Epithelial cell of prostate (primary cell): ENCODE measurements at regions not wholly inside any gene's neighbourhood (a gene's known extent, or its start where the extent isn't known, plus 50 kb on each side); places are given as distances from the start of the nearest gene placed in this dataset.
"Not testable (repeated sequence)": the region's sequence is repeated elsewhere in the genome, so short reads cannot be mapped to it uniquely, and the experiment has no call there.

Experiments
- DNase-seq: peaks from one replicate; pipeline ENCODE4 v3.0.0-alpha.2; 2011; ENCODE audit warnings: low read depth, low spot score
- H3K27ac ChIP-seq: fragments of 450-650 bp; 2 replicates; pipeline ENCODE4 v1.5.1; 2017; ENCODE audit warnings: mild to moderate bottlenecking

DNA sequence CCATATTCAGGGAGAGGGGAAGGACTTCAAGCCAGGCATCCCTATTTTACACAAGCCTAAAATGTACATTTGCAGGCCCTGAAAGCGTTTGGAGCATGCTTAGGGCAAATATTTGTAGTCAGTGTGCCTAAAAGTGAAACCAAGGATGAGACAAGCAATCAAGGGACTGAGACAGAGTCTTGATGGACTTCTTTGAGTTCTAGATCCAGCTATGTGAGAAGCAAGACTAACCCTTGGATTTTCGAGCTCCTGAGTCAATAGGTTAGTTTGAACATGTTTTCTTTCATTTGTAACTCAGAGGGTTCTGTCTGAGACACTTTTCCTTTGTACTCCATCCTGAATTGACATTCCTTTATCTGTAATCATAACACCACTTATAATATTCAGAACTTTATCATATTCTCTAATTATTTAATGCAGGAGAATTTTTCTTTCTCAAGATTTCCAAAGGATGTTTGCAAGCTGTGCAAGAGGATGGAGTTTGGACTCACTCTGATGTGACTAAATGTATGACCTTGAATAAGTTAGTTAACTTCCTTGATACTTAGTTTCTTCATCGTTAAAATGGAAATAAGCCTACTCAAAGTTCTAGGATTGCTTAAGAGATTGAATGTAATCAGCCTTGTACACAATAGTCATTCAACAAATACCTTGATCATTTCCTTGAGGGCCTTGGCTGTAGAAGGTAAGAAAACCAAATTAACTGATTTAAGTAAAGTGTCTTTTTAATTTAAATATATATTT lies 1237.8 kb upstream of the ZEB2 start:
- H3K27ac ChIP-seq: peak overlapping the region; percentile 37
- DNase-seq: no peak

DNA sequence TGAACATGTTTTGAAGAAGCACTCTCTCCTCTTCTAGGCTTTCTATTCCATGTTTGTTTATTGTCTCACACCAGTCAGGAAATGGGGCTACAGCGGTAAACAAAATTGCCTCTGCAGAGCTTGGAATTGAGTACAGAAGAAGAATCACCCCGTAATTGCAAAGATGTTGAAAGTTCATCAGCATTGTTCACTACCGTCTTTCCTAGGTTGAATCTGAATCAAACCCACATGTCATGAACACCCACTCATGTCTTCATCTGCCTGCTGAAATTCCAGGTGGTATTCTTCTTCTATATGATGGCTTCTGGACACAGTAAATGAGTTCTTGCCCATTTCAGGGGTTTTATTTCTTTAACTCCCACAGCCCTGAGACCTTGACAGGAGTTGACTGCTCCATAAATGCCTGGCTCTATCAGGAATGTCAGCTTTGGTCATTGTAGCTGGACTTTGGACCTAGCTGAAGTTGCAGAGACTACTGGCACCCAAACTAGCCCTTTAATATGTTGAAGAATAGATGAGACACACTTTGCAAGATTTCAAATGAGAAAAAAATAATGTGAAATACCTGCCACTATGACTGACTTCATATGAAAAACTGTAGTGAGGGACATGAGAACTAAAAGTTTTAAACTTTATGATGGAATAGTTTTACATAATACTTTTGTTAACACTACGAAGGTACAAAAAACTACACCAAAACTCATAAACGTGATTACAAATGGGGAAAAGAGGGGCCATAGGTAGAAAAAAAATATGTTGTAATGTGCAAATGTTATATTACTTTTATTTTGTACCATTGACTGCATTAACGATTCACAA lies 1235.3 kb upstream of the ZEB2 start:
- no peak for DNase-seq
- no peak overlapping the region for H3K27ac ChIP-seq

DNA sequence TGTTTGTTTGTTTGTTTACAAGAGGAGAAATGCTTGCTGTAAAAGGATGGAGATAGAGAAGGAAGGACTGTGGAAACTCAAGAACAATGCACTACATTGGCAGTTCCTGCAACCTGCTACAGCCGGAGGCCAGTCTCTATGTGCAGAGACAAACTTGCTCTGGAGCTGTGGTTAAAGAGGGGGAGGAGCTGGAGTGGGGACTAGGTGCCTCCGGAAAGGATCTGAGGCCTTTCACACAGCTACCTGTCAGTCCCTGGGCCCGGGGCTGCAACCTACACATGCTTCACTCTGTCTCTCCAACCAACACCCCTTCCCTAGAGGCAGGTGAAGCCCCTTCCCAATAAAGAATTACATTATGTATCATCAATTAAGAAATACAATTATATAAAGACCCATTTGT lies 1234.0 kb upstream of the ZEB2 start:
- no peak overlapping the region for H3K27ac ChIP-seq
- DNase-seq: no peak

DNA sequence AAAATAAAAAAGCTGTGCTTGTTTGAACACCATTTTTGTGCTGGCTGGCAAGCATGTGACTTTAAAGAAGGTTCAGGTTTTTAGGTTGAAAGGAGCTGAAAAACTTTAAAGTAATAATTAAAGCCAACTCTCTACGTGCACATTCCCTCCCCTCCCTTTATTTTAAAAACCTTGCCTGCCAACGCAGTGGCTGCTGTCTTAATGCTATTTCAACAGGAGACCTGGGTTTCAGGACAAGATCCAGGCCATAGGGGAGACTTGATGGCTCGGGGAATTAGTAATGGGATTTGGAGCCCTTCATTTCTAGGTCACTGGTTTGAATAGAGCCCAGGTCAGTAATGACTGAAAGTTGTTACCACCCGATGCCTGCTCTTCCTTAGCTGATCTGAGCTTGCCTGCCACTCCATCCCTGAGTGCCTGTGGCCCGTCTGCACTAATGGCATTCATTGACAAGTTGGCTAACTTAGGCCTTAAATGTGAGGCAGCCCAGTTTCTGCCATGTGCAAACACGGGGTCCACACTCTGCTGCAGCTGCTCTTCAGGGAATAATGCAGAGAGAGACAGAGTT lies 1233.2 kb upstream of the ZEB2 start:
- H3K27ac ChIP-seq: no peak overlapping the region
- no peak for DNase-seq

DNA sequence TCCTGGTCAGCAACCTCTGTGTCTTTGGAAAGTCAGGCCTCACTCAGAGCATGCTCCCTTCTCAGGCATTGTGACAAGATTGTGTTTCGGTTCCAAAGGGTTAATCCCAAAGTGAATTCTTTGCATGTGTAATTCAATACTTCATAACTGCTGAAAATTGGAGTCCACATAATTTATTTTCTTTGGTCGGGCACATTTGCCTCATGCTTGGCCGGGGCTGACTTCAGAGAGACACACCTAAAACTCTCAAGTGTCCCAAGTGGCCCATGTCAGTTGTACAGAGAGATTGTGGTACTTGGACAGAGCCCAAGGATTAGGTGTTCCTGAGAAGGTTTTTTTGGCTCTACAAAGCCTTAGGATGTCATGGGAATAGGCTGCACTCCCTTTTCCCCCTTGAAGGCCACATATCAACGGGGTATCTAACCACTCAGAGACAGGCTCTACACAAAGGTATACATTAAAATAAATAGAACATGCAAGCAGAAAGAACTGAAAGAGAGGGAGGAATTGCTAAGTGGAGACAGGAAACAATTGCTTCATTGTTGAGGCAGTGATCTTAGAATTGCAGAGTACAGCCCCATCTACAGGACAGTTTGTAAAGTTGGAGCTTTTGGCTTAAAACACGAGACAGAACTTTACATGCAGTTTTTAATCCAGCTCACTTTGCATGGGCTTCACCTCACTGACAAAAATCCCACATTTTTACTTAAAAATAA lies 1232.3 kb upstream of the ZEB2 start:
- no peak for DNase-seq
- H3K27ac ChIP-seq: no peak overlapping the region

DNA sequence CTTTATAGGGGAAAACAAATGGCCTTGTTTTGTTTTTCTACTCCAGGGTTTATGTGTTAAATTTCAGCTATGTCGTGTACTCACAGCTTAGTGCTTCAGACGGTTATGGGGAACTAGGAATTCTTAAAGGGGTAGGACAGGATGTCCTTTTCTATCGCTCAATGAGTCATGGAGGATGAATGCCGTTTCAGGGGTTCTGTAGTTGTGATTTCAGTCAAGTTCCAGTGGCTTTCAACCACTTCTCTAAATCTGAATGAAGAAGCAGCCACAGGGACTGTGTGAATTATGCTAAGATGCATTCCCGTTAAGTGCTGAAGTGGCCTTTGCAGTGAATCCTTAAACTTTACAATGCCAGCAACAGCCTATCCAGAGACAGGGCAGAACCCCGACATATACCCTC lies 1231.7 kb upstream of the ZEB2 start:
- H3K27ac ChIP-seq: no peak overlapping the region
- no peak for DNase-seq

DNA sequence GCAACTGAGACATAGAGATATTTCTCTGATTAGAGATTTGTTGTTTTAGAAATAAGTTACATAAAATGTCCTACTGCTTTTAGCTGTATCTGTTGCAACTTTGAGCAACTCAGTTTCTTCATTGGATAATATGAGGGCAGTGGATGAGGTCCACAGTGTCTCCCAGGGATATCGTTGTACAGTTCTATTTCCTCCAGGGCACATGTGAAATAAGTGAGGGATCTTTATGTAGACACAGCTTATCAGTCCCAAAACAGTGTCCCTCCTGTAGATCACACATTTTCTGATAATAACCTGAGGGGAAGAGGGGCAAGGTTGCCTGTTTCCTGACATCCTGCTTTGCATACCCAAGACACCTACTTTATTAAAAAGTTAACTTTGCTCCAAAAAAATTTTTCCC lies 1231.2 kb upstream of the ZEB2 start:
- H3K27ac ChIP-seq: no peak overlapping the region
- no peak for DNase-seq

DNA sequence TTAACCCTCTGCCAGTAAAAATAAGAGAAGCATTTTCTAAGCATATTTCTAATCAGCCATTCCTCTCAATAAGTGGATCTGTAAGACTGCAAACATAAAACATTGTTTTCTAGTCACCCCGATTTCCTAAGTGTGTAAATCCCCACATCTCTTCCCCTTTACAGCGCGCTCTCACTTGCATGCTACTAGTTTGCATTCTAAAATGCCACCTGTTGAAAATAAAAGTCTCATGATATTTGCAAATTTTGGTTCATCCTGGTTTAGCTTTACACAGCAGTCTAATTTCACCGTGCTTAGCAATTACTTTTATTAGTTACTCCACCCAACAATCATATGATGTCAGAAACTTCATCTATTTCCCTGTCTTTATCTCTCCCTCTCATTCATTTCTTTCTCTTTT lies 1230.7 kb upstream of the ZEB2 start:
- no peak for DNase-seq
- H3K27ac ChIP-seq: no peak overlapping the region

DNA sequence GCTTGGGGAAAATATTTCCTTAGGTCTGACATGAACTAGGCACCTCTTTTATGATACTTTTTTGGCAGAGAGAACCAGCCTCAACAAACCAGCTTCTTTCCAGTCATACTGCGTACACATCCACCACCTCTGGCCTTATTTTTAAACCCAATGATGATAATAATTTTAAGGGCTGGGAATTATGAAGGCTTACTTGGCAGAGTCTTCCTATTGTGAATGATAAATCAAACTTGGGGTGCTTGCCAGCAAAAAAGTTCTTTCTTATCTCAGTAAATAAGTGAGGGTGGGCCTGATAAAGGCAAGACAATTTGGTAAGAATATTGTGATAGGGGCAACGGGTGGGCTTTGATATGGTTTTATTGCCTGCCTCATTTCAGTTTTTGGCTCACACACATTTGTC lies 1230.2 kb upstream of the ZEB2 start:
- no peak overlapping the region for H3K27ac ChIP-seq
- DNase-seq: no peak

DNA sequence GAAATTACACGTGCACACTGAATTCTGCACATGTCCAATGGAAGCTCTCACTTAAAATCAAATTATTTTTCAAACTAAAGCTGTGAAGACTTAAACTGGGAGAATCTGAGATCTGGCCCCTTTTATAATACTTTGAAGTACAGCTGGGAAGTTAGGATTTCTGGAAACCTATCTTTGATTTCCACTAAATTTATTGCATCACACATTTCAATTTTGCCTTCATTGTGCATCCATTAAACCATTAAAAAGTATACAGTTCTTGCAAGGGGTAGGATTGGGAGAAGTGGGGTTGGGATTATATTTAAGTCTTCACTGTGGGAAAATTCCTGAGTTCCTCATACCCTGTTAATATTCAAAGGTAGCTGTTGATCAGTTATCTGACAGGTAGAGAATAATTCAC lies 1229.6 kb upstream of the ZEB2 start:
- DNase-seq: no peak
- H3K27ac ChIP-seq: no peak overlapping the region

DNA sequence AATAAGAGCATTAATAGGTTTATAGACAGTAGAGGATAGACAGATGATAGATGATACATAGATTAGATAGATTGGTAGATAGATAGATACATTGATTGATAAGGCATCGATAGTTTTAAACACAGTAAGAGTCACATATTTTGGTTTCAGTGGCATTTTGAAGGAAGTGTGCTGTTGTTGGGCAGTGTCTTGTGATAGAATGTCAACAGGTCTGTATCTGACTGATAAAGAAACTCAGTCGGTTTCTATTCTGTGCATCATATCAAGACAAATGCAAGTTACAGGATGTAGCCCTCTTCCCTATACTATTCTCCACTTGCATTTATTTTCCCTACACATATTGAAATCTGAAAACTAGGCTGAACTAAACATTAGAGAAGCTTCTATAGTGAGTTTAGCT lies 1229.0 kb upstream of the ZEB2 start:
- H3K27ac ChIP-seq: no peak overlapping the region
- DNase-seq: no peak

DNA sequence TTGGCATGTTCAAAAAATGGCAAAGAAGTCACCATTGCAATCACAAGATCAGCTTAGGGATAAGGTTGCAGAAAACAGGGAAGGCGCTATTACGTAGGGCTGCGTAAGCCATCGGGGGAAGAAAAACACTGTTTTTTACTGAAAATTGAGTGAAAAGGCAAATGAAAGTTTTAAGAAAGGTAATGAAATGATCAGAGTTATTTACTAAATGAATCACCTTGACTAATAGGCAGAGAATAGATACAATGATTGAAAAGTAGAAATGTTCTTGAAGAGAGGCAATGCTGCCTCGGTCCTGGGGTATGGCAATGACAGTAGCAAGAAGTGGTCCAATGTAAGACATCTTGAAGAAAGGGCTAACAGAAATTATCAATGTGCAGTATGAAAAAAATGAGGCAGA lies 1227.8 kb upstream of the ZEB2 start:
- no peak for DNase-seq
- no peak overlapping the region for H3K27ac ChIP-seq

DNA sequence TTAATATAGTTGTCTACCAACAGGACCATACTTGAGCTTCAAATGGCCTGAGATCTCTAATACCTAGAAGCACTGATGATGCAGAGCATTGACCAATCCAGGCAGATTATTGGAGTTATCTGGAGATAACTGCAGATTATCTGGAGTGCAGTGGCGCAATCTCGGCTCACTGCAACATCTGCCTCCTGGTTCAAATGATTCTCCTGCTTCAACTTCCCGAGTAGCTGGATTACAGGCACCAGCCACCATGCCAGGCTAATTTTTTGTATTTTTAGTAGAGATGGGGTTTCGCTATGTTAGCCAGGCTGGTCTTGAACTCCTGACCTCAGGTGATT lies 1225.4 kb upstream of the ZEB2 start:
- not testable (repeated sequence) for DNase-seq
- H3K27ac ChIP-seq: peak overlapping the region; percentile 28

DNA sequence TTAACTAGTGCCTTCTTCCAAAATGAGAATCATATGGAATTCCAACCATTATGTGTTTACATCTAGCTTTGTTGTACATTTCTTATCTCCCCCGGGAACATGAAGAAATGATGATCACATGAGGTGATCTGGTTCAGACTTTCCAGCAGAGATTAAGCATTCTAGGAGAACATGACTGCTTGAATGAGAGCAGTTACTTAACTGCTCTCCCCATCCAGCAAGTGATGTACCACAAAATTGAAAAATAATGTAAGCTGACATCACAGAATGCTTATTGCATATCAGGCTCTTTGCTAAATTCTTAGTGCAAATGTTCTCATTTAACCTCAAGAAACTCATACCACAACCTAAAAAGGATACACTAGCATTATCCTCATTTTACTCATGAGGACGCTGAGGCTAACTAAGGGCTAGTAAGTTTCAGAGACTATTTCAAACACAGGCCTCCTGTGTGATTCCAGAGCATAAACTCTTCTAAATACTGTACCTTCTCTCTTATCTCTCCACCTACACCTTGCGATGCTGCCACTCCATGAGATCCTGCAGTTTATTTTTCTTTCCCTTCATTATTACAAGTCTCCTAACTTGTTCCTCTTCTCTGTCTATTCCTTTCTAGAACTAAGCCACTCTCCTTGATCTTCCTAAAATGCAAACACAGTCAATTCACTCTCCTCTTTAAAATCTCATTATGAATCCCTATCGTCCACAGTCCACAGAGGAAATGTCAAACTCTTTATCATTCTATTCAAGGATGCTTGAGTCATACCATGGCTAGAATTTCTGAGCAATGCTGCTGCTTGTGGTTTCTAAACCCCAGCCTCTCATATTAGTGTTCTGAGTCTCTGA lies 1224.8 kb upstream of the ZEB2 start:
- DNase-seq: peak; percentile 92
- H3K27ac ChIP-seq: peak overlapping the region; percentile 28

DNA sequence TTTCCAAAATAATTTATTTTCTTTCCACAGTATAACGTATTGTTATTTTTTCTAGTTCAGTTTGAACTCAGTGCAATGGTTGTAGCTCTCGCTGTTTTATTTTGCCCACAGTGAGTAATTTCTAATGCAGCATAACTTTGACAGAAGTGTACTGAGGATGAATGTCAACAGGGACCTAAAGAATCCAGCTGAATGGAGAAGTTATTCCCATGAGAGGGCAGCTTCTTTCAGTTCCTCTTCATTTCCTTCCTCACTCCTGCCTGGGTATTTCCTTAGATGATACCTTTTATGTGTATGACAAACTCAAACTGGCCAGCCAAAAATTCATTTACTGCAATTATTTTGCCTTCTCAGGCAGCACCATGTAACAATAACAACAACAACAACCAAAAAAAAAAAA lies 1223.1 kb upstream of the ZEB2 start:
- DNase-seq: no peak
- no peak overlapping the region for H3K27ac ChIP-seq

DNA sequence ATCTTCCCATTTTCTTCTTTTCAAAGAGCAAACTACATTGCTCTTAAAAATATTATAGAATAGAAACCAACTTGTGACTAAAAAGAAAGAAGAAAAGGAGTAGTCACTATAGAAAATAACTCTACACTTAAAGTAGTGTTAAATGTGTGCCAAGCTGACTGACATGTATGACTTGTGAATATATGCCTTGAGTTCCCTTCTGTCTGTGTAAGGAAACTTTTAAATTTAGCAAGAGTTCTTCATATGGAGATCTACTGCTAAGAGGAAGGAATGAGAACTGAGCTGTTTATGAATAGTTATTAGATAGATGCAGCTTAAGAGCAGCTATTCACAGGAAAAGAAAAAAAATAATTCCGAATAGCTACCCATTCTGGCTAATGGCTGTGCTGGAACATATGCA lies 1221.7 kb upstream of the ZEB2 start:
- no peak for DNase-seq
- H3K27ac ChIP-seq: no peak overlapping the region

DNA sequence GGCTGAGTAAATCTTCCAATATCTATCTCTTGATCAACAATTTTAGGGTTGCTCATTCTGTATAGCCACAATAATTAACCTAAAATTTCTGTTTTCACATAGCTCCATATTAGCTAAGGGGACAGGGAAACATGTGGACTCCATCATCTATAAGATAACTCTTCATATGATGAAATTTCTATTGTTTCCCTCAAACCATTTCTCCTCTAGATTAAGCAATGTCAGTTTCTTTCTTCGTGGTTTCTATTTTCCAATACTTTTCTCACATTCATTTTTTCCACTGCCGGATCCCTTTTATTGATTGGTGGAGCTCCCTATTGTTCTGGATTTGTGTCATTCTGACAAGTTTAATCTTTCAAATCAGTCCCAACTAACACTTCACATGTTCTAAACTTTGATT lies 1221.3 kb upstream of the ZEB2 start:
- H3K27ac ChIP-seq: no peak overlapping the region

DNA sequence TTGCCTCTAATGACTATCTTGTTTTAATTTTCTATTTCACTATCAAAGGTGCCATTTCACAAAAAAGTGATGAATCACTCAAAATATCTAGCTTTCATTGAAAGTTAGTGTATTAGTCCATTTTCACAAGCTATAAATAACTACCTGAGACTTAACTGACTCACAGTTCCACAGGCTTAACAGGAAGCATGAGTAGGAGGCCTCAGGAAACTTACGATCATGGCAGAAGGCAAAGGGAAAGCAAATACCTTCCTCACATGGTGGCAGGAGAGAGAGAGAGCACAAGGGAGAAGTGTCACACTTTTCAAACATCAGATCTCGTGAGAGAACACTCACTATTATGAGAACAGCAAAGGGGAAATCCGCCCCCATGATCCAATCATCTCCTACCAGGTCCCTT lies 1220.4 kb upstream of the ZEB2 start:
- peak overlapping the region; percentile 49 for H3K27ac ChIP-seq
- peak; percentile 86 for DNase-seq

More for the DNA sequence above, 1221.3 kb upstream of the ZEB2 start:
- no peak for DNase-seq

DNA sequence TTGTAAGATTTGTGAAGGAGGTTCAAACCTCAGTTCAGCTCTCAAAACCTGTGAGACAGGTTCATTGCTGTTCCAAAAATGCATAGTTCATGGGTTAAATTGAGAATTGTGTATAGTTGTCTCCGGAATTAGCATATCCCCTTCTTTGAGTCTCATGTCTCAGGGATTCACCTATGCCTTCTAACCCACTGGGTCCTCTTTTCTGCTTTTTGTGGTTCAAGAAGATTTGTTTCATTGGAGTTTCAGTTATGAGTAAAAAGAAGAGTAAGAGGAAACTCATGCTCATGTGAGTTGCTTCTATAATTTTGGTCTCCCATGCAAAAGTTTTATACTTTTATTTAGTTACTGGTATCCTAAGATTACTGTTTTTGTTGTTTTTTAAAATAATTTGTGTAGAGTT lies 1219.8 kb upstream of the ZEB2 start:
- peak overlapping the region; percentile 49 for H3K27ac ChIP-seq
- DNase-seq: no peak

DNA sequence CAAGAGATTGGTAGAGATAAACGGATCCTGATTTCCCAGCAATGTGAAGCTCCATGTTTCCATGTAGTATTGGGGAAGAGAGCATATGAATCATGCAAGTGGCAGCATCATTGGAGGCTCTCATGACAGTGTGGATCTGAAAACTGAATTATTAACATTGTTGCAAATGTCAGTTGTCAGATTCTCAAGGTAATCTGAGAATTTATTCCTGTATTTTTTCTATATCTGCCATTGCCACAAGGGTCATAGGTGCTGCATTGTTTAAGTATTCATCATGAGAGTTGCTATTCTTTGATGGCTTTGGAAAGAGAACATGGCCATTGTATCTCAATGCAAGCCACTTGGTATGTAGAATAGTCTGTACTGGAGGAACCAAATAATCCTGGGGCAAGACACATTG lies 1217.0 kb upstream of the ZEB2 start:
- H3K27ac ChIP-seq: no peak overlapping the region
- DNase-seq: no peak
